ENCODE measurements at regions not wholly inside any gene's neighbourhood (a gene's known extent, or its start where the extent isn't known, plus 50 kb on each side); places are given as distances from the start of the nearest gene placed in this dataset.

- TF ChIP-seq EZH2 (IDR thresholded peaks at IDR 0.05) (no peak), POLR2AphosphoS5 (IDR thresholded peaks at IDR 0.05; ENCODE audit: borderline replicate concordance, low read depth, low read length) (no peak)
Measured at GRCh38 chr10:78278058-78278404, 244.4 kb downstream of the RPS24 start.

All from SK-N-MC (cell line).